H1 (cell line): ENCODE measurements at regions not wholly inside any gene's neighbourhood (a gene's known extent, or its start where the extent isn't known, plus 50 kb on each side); places are given as distances from the start of the nearest gene placed in this dataset.

Experiments
- CTCF ChIA-PET: fragments of 300-600 bp; sonication (Branson Sonifier 250); formaldehyde crosslinking; loops from one replicate; lab custom pipeline; 2021; ENCODE audit not compliant: partially characterized antibody; lab: Charles Lee
- POLR2A ChIA-PET: fragments of 300-600 bp; sonication (Branson Sonifier 250); formaldehyde crosslinking; loops from one replicate; lab custom pipeline; 2021; ENCODE audit warnings: inconsistent platforms; ENCODE audit not compliant: partially characterized antibody; lab: Charles Lee
- DNase-seq, 2 experiments: peaks; one replicate each; pipeline versions ENCODE4 v3.0.0 to v3.0.0-alpha.2; 2010 to 2022; ENCODE audit warnings: low spot score in 2 of 2, low read depth in 1 of 2, mixed read lengths in 1 of 2
- FAIRE-seq: peaks from 2 replicates; lab custom pipeline; 2011; peaks lifted over from hg19 to GRCh38; lab: Jason Lieb, UNC
- H2AFZ ChIP-seq: 2 replicates; pipeline ENCODE4 v1.8.1; 2012; ENCODE audit warnings: low read length, inconsistent platforms
- H2AK5ac ChIP-seq: 2 replicates; pipeline ENCODE4 v1.6.1; 2013; ENCODE audit warnings: low read depth, low read length
- H2BK120ac ChIP-seq: replicated peaks from 2 replicates; pipeline ENCODE3; 2013; ENCODE audit warnings: low read depth, low read length, inconsistent platforms
- H2BK12ac ChIP-seq: 2 replicates; pipeline ENCODE4 v1.6.1; 2013; ENCODE audit warnings: low read depth, low read length
- H2BK15ac ChIP-seq: 2 replicates; pipeline ENCODE4 v1.6.1; 2013; ENCODE audit warnings: low read length
- H2BK20ac ChIP-seq: 2 replicates; pipeline ENCODE4 v1.6.1; 2013; ENCODE audit warnings: low read length
- H2BK5ac ChIP-seq: 2 replicates; pipeline ENCODE4 v1.6.1; 2013; ENCODE audit warnings: low read depth, low read length
- H3K14ac ChIP-seq: 2 replicates; pipeline ENCODE4 v1.6.1; 2013; ENCODE audit warnings: inconsistent platforms; ENCODE audit not compliant: insufficient read length
- H3K18ac ChIP-seq: 2 replicates; pipeline ENCODE4 v1.6.1; 2013; ENCODE audit warnings: low read length; ENCODE audit errors: extremely low read depth
- H3K23ac ChIP-seq: 2 replicates; pipeline ENCODE4 v1.6.1; 2013; ENCODE audit warnings: inconsistent platforms; ENCODE audit not compliant: insufficient read length
- H3K23me2 ChIP-seq: 2 replicates; pipeline ENCODE4 v1.6.1; 2013; ENCODE audit warnings: low read depth, low read length
- H3K27ac ChIP-seq: 2 replicates; pipeline ENCODE4 v1.6.1; 2011; ENCODE audit warnings: low read depth, low read length, inconsistent platforms
- H3K27me3 ChIP-seq, 4 experiments: replicated peaks in 1 of 4; 1 replicate in 1 of 4; 2 replicates in 3 of 4; pipeline versions ENCODE4 v1.6.1 to v1.8.1; 2011 to 2013; ENCODE audit warnings: low read length in 3 of 4, mild to moderate bottlenecking in 3 of 4, inconsistent platforms in 2 of 4, mixed read lengths in 2 of 4, moderate library complexity in 1 of 4; ENCODE audit not compliant: control insufficient read depth in 3 of 4, insufficient read depth in 3 of 4; ENCODE audit errors: extremely low read depth in 1 of 4
- H3K36me3 ChIP-seq, 4 experiments: 2 replicates each; pipeline versions ENCODE4 v1.6.1 to v1.8.1; 2011 to 2013; ENCODE audit warnings: mild to moderate bottlenecking in 4 of 4, low read length in 3 of 4, moderate library complexity in 2 of 4, control low read depth in 1 of 4, inconsistent platforms in 1 of 4; ENCODE audit not compliant: insufficient read depth in 4 of 4, control insufficient read depth in 2 of 4
- H3K4ac ChIP-seq: replicated peaks from 2 replicates; pipeline ENCODE3; 2013; ENCODE audit warnings: low read length, low read depth, mixed read lengths, inconsistent platforms; ENCODE audit not compliant: insufficient read length
- H3K4me1 ChIP-seq, 4 experiments: replicated peaks in 1 of 4; 1 replicate in 1 of 4; 2 replicates in 3 of 4; pipeline versions ENCODE4 v1.6.1 to v1.8.1; 2011 to 2013; ENCODE audit warnings: low read length in 3 of 4, inconsistent platforms in 2 of 4, mixed read lengths in 1 of 4; ENCODE audit not compliant: insufficient read depth in 4 of 4, control insufficient read depth in 3 of 4
- H3K4me2 ChIP-seq, 2 experiments: 2 replicates each; pipeline versions ENCODE4 v1.6.1 to v1.8.1; 2011 to 2013; ENCODE audit warnings: low read depth in 2 of 2, low read length in 2 of 2, control low read depth in 1 of 2, inconsistent platforms in 1 of 2, mild to moderate bottlenecking in 1 of 2; ENCODE audit not compliant: insufficient read depth in 1 of 2
- H3K4me3 ChIP-seq, 4 experiments: fragments of 200-600, 300-600 bp in 1 of 4; sonication (generic), shearing (Covaris generic), sonication (Bioruptor Twin) in 1 of 4; 2 replicates each; pipeline versions ENCODE4 v1.5.1 to v1.8.1; 2011 to 2016; ENCODE audit warnings: low read length in 4 of 4, low read depth in 3 of 4, control low read depth in 2 of 4, inconsistent platforms in 2 of 4, mild to moderate bottlenecking in 2 of 4, mixed read lengths in 1 of 4, moderate library complexity in 1 of 4; ENCODE audit not compliant: insufficient read depth in 2 of 4; ENCODE audit errors: extremely low read depth in 1 of 4
- H3K56ac ChIP-seq: replicated peaks from 2 replicates; pipeline ENCODE3; 2013; ENCODE audit warnings: low read depth, mild to moderate bottlenecking, mixed read lengths, low read length, inconsistent platforms; ENCODE audit not compliant: insufficient read length
- H3K79me1 ChIP-seq: 2 replicates; pipeline ENCODE4 v1.6.1; 2013; ENCODE audit warnings: low read depth, low read length, control low read depth
- H3K79me2 ChIP-seq, 2 experiments: 2 replicates each; pipeline versions ENCODE4 v1.6.1 to v1.8.1; 2012 to 2013; ENCODE audit warnings: low read length in 2 of 2, mild to moderate bottlenecking in 2 of 2, inconsistent platforms in 1 of 2; ENCODE audit not compliant: insufficient read depth in 2 of 2, control insufficient read depth in 1 of 2
- H3K9ac ChIP-seq, 4 experiments: replicated peaks in 1 of 4; 1 replicate in 1 of 4; 2 replicates in 3 of 4; pipeline versions ENCODE4 v1.6.1 to v1.8.1; 2011 to 2013; ENCODE audit warnings: low read depth in 3 of 4, low read length in 3 of 4, control low read depth in 2 of 4, mild to moderate bottlenecking in 2 of 4, moderate library complexity in 2 of 4, inconsistent platforms in 1 of 4; ENCODE audit errors: extremely low read depth in 1 of 4
- H3K9me3 ChIP-seq, 2 experiments: 2 replicates each; pipeline versions ENCODE4 v1.6.1 to v1.8.1; 2012 to 2013; ENCODE audit warnings: mild to moderate bottlenecking in 2 of 2, moderate library complexity in 2 of 2, control low read depth in 1 of 2, inconsistent platforms in 1 of 2, low read depth in 1 of 2, low read length in 1 of 2, mixed read lengths in 1 of 2; ENCODE audit not compliant: insufficient read depth in 2 of 2
- H4K20me1 ChIP-seq, 2 experiments: replicated peaks in 1 of 2; 2 replicates each; pipeline versions ENCODE3 to v1.8.1; 2011 to 2013; ENCODE audit warnings: inconsistent platforms in 2 of 2, low read length in 2 of 2, mild to moderate bottlenecking in 1 of 2; ENCODE audit not compliant: insufficient read depth in 2 of 2, control insufficient read depth in 1 of 2
- H4K5ac ChIP-seq: 2 replicates; pipeline ENCODE4 v1.6.1; 2013; ENCODE audit warnings: low read length, low read depth, mixed read lengths, inconsistent platforms; ENCODE audit not compliant: insufficient read length
- H4K8ac ChIP-seq: 2 replicates; pipeline ENCODE4 v1.8.0; 2013; ENCODE audit warnings: mild to moderate bottlenecking, moderate library complexity, low read length, inconsistent platforms; ENCODE audit not compliant: insufficient read depth; ENCODE audit errors: extremely low read depth
- H4K91ac ChIP-seq: replicated peaks from 2 replicates; pipeline ENCODE3; 2013; ENCODE audit warnings: low read length, mixed read lengths, inconsistent platforms; ENCODE audit not compliant: insufficient read length
- POLR2A ChIP-seq, 2 experiments: IDR thresholded peaks; 1 replicate in 1 of 2; 2 replicates in 1 of 2; pipeline ENCODE4 v1.6.1; 2011; ENCODE audit warnings: low read depth in 2 of 2, low read length in 2 of 2, mild to moderate bottlenecking in 2 of 2; ENCODE audit errors: control extremely low read depth in 1 of 2
- POU5F1 ChIP-seq: IDR thresholded peaks from 2 replicates; pipeline ENCODE4 v1.6.1; 2011; ENCODE audit warnings: low read depth, mild to moderate bottlenecking, low read length, moderate library complexity
- ZNF274 ChIP-seq: IDR thresholded peaks from 2 replicates; pipeline ENCODE4 v1.7.0; 2012; ENCODE audit warnings: low read length, borderline replicate concordance; ENCODE audit errors: extremely low read depth
- WGBS, 2 experiments: shearing (Covaris generic) in 1 of 2; methylation state at CpG; one replicate each; pipeline versions ENCODE4 v1.1.6 to v1.1.7; 2013 to 2015; ENCODE audit warnings: low lambda C conversion rate in 2 of 2, mixed read lengths in 2 of 2, inconsistent platforms in 1 of 2, low coverage in 1 of 2, missing lambda C conversion rate in 1 of 2; ENCODE audit not compliant: insufficient replicate concordance in 2 of 2, insufficient coverage in 1 of 2, insufficient read length in 1 of 2; ENCODE audit errors: extremely low coverage in 1 of 2, missing lambda C conversion rate in 1 of 2; 5-methylcytosine and 5-hydroxymethylcytosine counted together

DNA sequence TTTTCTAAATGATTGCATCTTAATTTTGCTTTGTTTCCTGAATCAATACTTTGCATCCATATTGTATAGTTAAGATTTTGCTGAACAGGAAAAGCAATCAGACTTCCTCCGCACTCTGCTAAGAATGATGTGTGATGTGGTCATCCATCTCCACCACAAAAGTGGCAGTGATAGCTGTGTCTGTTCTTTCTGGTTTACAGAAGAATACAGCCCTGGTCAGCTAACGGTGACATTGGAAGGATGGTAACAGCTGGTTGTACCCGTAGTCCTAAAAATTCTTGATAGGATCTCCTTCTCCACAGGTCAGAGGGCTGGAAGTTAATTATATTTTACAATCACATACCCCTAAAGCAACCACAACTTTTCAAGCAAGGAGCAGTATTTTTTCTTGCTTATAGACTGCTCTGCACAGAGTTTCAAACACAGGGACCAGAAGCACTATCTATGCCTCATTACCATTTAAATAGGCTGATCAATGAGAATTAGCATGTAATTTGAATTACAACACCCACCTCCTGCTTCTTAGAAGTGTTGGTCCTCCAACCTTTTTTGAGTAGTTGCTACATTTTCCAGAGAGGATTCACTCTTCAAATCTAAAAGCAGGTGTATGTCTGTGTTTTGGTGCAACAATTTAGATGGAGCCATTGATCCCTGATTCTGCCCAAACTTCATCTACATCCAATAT lies 1191.9 kb upstream of the NUDT12 start:
- no peak overlapping the region for H2BK12ac ChIP-seq
- H3K23ac ChIP-seq: no peak overlapping the region
- no peak overlapping the region for H3K4ac ChIP-seq
- H3K9me3 ChIP-seq: no peaks in the 10 kb centered on the region; a peak in 1 of 4 replicates
- H3K14ac ChIP-seq: no peak overlapping the region
- CTCF ChIA-PET: interaction anchor here (0.6 to 0.9 kb wide), 2 partner anchors 47 to 139 kb away, joined by 3 to 5 read pairs; no protein-coding TSS in a partner anchor
- H3K4me3 ChIP-seq: no peak overlapping the region
- no peak overlapping the region for H3K56ac ChIP-seq
- no peaks in the 10 kb centered on the region for H3K79me2 ChIP-seq
- no peak overlapping the region for H4K5ac ChIP-seq
- no peak for TF ChIP-seq ZNF274
- TF ChIP-seq POLR2A (IDR thresholded peaks at IDR 0.05; ENCODE audit: control extremely low read depth in 1 of 2, low read depth in 2 of 2, low read length in 2 of 2): peak in 1 of 2 experiments; percentile 37; a peak in 1 of 3 replicates
- peak; percentile 37; the same call in 1 of the 2 replicates for TF ChIP-seq POU5F1
- H2AFZ ChIP-seq: no peak overlapping the region
- no peak overlapping the region for H2BK5ac ChIP-seq
- H4K20me1 ChIP-seq: no peaks in the 10 kb centered on the region
- H3K27ac ChIP-seq: no peak overlapping the region
- H2BK20ac ChIP-seq: no peak overlapping the region
- H3K9ac ChIP-seq: no peak overlapping the region
- H3K36me3 ChIP-seq: no peaks in the 10 kb centered on the region
- H3K4me1 ChIP-seq: peaks cover 0 to 3% (median 0%) of the 10 kb centered on the region in 4 experiments; a peak in 2 of 7 replicates
- DNase-seq (no peak), FAIRE-seq (peak; percentile 48)
- peak overlapping the region in 1 of 2 experiments; percentile 51; a peak in 2 of 4 replicates for H3K4me2 ChIP-seq
- no peak overlapping the region for H2BK120ac ChIP-seq
- no peak overlapping the region for H2AK5ac ChIP-seq
- H4K91ac ChIP-seq: no peak overlapping the region
- POLR2A ChIA-PET: no interaction called here
- H4K8ac ChIP-seq: no peak overlapping the region
- H3K18ac ChIP-seq: no peak overlapping the region
- no peak overlapping the region for H2BK15ac ChIP-seq
- H3K79me1 ChIP-seq: no peaks in the 10 kb centered on the region
- no peaks in the 10 kb centered on the region for H3K27me3 ChIP-seq
- no peaks in the 10 kb centered on the region for H3K23me2 ChIP-seq
- 74% methylated on average over 3 of the region's 3 CpGs; no CpG with 5 or more reads in 1 of the 2 experiments for WGBS, 2 experiments
